GM12878 (cell line): ENCODE measurements at regions not wholly inside any gene's neighbourhood (a gene's known extent, or its start where the extent isn't known, plus 50 kb on each side); places are given as distances from the start of the nearest gene placed in this dataset.
A peak's percentile ranks its signal among the peaks of the same experiment; 100 is the strongest.
"Not testable (repeated sequence)": the region's sequence is repeated elsewhere in the genome, so short reads cannot be mapped to it uniquely, and the experiment has no call there.

Source experiments
- ATF7 ChIP-seq: fragments of 450-650 bp; IDR thresholded peaks from 2 replicates; pipeline ENCODE4 v1.6.1; 2016; ENCODE audit warnings: low read depth, mild to moderate bottlenecking
- BHLHE40 ChIP-seq, 2 experiments: fragments of 450-650 bp in 1 of 2; IDR thresholded peaks; 2 replicates each; pipeline ENCODE4 v1.6.1; 2011 to 2017; ENCODE audit warnings: low read depth in 2 of 2, borderline replicate concordance in 1 of 2, improper control_type of control experiment in 1 of 2, low read length in 1 of 2, mild to moderate bottlenecking in 1 of 2
- CHD1 ChIP-seq: IDR thresholded peaks from 2 replicates; pipeline ENCODE4 v1.6.1; 2012; ENCODE audit warnings: low read depth, low read length, improper control_type of control experiment
- EP300 ChIP-seq, 2 experiments: fragments of 150-350 bp in 1 of 2; IDR thresholded peaks; 2 replicates each; pipeline ENCODE4 v1.6.1; 2011 to 2012; ENCODE audit warnings: low read depth in 2 of 2, low read length in 2 of 2, borderline replicate concordance in 1 of 2, improper control_type of control experiment in 1 of 2, inconsistent platforms in 1 of 2; ENCODE audit not compliant: control insufficient read depth in 1 of 2
- FOXK2 ChIP-seq: fragments of 450-650 bp; IDR thresholded peaks from 2 replicates; pipeline ENCODE4 v1.6.1; 2017; ENCODE audit warnings: mild to moderate bottlenecking, moderate library complexity
- SRF ChIP-seq, 2 experiments: IDR thresholded peaks; 2 replicates each; pipeline ENCODE4 v1.6.1; 2011; ENCODE audit warnings: low read depth in 2 of 2, low read length in 2 of 2, mild to moderate bottlenecking in 1 of 2, moderate library complexity in 1 of 2
- TCF3 ChIP-seq: IDR thresholded peaks from 2 replicates; pipeline ENCODE4 v1.6.1; 2012; ENCODE audit warnings: low read depth, mild to moderate bottlenecking, low read length, borderline replicate concordance; ENCODE audit not compliant: insufficient read depth
- WRNIP1 ChIP-seq: IDR thresholded peaks from 2 replicates; pipeline ENCODE4 v1.6.1; 2011; ENCODE audit warnings: low read depth, low read length, improper control_type of control experiment, borderline replicate concordance
- ZZZ3 ChIP-seq: IDR thresholded peaks from 2 replicates; pipeline ENCODE4 v1.6.1; 2011; ENCODE audit warnings: low read depth; ENCODE audit not compliant: control insufficient read depth, insufficient read length
- TF ChIP-seq, protein P1 (sequence below): IDR thresholded peaks from 2 replicates; pipeline ENCODE4 v1.6.1; 2012; ENCODE audit warnings: low read depth, low read length, improper control_type of control experiment
- TF ChIP-seq, protein P2 (sequence below), 3 experiments: IDR thresholded peaks in 2 of 3; conservative IDR thresholded peaks in 1 of 3; 2 replicates each; pipeline ENCODE4 v1.5.1; 2011; ENCODE audit warnings: low read depth in 3 of 3, low read length in 3 of 3, mild to moderate bottlenecking in 3 of 3, control low read depth in 2 of 3, moderate library complexity in 2 of 3, inconsistent platforms in 1 of 3, mixed read lengths in 1 of 3; ENCODE audit not compliant: control insufficient read depth in 2 of 3, insufficient read depth in 1 of 3; ENCODE audit errors: extremely low read depth in 1 of 3

DNA sequence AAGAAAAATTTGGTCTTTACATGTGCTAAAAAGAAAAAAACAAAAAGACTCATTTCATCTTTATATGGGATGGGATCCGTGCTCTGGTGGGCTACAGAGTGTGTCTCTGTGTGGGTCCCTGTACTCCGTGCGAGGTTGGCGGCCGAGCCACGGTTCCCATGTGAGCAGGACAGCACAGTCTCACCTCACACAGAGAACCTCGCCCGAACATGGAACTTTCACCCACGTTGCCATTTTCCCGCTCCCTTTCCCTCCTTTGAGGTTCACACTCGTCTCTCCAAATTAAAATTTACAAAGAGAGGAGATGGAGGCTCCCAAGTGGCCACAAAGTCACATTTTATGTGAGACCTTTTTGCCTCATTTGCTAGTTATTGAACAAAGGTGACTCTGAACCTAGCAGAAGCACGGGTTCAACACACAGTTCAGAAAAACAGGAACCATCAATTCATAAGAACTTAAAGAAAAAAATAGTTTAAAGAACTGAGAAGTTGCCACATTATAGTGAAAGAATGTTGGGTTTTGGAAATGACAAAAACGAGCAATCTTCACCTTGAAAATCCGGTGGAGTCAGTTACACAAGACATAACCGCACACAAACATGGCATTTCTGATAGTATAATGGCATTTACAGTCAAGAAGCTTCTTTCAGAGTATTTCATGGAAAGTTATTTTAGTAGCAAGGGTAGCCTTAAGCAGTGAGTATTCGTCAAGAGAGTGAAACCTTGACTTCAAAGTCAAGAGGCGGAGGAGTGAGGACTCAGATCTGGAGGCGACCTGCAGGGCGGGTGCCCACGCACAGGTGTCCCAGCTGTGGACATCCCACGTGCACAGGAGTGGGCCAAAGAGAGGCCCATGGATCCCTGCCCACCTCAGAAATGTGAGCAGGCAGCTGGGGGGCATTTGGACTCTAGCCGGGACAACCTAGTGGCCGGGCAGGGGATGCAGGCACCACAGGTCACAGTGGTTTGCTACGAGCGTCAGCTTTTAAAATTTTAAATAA is 277.2 kb upstream of the PLGLB2 start:
- TF ChIP-seq, protein P1, sequence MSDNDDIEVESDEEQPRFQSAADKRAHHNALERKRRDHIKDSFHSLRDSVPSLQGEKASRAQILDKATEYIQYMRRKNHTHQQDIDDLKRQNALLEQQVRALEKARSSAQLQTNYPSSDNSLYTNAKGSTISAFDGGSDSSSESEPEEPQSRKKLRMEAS, result not testable (repeated sequence)
- not testable (repeated sequence) for TF ChIP-seq ZZZ3; CHD1; EP300 (IDR thresholded peaks at IDR 0.05; ENCODE audit: borderline replicate concordance in 1 of 2, control insufficient read depth in 1 of 2, low read depth in 2 of 2, low read length in 2 of 2); WRNIP1; FOXK2; SRF (IDR thresholded peaks at IDR 0.05; ENCODE audit: low read depth in 2 of 2, low read length in 2 of 2); ATF7
- 0 out of 2 replicates have a peak, but pooled peaks have one; percentile 70 for TF ChIP-seq TCF3
- TF ChIP-seq, protein P2, sequence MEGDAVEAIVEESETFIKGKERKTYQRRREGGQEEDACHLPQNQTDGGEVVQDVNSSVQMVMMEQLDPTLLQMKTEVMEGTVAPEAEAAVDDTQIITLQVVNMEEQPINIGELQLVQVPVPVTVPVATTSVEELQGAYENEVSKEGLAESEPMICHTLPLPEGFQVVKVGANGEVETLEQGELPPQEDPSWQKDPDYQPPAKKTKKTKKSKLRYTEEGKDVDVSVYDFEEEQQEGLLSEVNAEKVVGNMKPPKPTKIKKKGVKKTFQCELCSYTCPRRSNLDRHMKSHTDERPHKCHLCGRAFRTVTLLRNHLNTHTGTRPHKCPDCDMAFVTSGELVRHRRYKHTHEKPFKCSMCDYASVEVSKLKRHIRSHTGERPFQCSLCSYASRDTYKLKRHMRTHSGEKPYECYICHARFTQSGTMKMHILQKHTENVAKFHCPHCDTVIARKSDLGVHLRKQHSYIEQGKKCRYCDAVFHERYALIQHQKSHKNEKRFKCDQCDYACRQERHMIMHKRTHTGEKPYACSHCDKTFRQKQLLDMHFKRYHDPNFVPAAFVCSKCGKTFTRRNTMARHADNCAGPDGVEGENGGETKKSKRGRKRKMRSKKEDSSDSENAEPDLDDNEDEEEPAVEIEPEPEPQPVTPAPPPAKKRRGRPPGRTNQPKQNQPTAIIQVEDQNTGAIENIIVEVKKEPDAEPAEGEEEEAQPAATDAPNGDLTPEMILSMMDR (IDR thresholded peaks at IDR 0.05 in 2 of 3, conservative IDR thresholded peaks at IDR 0.05 in 1 of 3; ENCODE audit: control insufficient read depth in 2 of 3, extremely low read depth in 1 of 3, insufficient read depth in 1 of 3, low read depth in 3 of 3, low read length in 3 of 3), result peak in 1 of 3 experiments; percentile 13; a peak in 1 of 6 replicates
- peak in 1 of 2 experiments; percentile 37; a peak in 2 of 4 replicates for TF ChIP-seq BHLHE40 (IDR thresholded peaks at IDR 0.05; ENCODE audit: borderline replicate concordance in 1 of 2, low read depth in 2 of 2, low read length in 1 of 2)
